MM.1S (cell line): ENCODE measurements at regions not wholly inside any gene's neighbourhood (a gene's known extent, or its start where the extent isn't known, plus 50 kb on each side); places are given as distances from the start of the nearest gene placed in this dataset.

Experiments used
- DNase-seq: peaks from one replicate; pipeline ENCODE4 v3.0.0-alpha.2; 2015
- H2AFZ ChIP-seq: fragments of 300-600 bp; sonication (generic); 2 replicates; pipeline ENCODE4 v1.6.0; 2016; ENCODE audit warnings: antibody characterized with exemption, low read length
- H3F3A ChIP-seq: fragments of 300-600 bp; sonication (generic); 2 replicates; pipeline ENCODE4 v1.6.1; 2016; ENCODE audit warnings: mild to moderate bottlenecking, antibody characterized with exemption, low read length, moderate library complexity, mixed read lengths; ENCODE audit not compliant: insufficient read depth
- H3K27ac ChIP-seq: fragments of 300-600 bp; sonication (generic); 2 replicates; pipeline ENCODE4 v1.5.1; 2016; ENCODE audit warnings: mild to moderate bottlenecking, low read length
- H3K27me3 ChIP-seq: fragments of 300-600 bp; sonication (generic); replicated peaks from 2 replicates; pipeline ENCODE4 v1.6.0; 2016; ENCODE audit warnings: low read length; ENCODE audit not compliant: insufficient read depth
- H3K36me3 ChIP-seq: fragments of 300-600 bp; sonication (generic); replicated peaks from 2 replicates; pipeline ENCODE4 v1.6.1; 2016; ENCODE audit warnings: mild to moderate bottlenecking, low read length, mixed read lengths; ENCODE audit not compliant: insufficient read depth
- H3K4me1 ChIP-seq: fragments of 300-600 bp; sonication (generic); 2 replicates; pipeline ENCODE4 v1.6.1; 2016; ENCODE audit warnings: low read length, mixed read lengths
- H3K4me2 ChIP-seq: fragments of 300-600 bp; sonication (generic); 2 replicates; pipeline ENCODE4 v1.6.0; 2016; ENCODE audit warnings: low read depth, low read length
- H3K4me3 ChIP-seq: fragments of 300-600 bp; sonication (generic); 2 replicates; pipeline ENCODE4 v1.5.1; 2016; ENCODE audit warnings: low read length, mixed read lengths
- H3K79me2 ChIP-seq: fragments of 300-600 bp; sonication (generic); 2 replicates; pipeline ENCODE4 v1.6.1; 2016; ENCODE audit warnings: mixed run types, low read length, mixed read lengths
- H3K9ac ChIP-seq: fragments of 300-600 bp; sonication (generic); 2 replicates; pipeline ENCODE4 v1.6.1; 2016; ENCODE audit warnings: low read length, mixed read lengths
- H3K9me2 ChIP-seq: fragments of 300-600 bp; sonication (generic); replicated peaks from 2 replicates; pipeline ENCODE4 v1.6.1; 2016; ENCODE audit warnings: mild to moderate bottlenecking, low read length, mixed read lengths; ENCODE audit not compliant: insufficient read depth
- H3K9me3 ChIP-seq: fragments of 300-600 bp; sonication (generic); replicated peaks from 2 replicates; pipeline ENCODE4 v1.6.1; 2016; ENCODE audit warnings: mild to moderate bottlenecking, low read length, mixed read lengths; ENCODE audit not compliant: insufficient read depth
- H4K20me1 ChIP-seq: fragments of 300-600 bp; sonication (generic); 2 replicates; pipeline ENCODE4 v1.6.1; 2016; ENCODE audit warnings: mild to moderate bottlenecking, low read length, moderate library complexity, mixed read lengths; ENCODE audit not compliant: insufficient read depth
- CTCF ChIP-seq: fragments of 300-600 bp; sonication (generic); IDR thresholded peaks from 2 replicates; pipeline ENCODE4 v1.5.1; 2016; ENCODE audit warnings: antibody characterized with exemption, low read length, mixed read lengths
- EZH2 ChIP-seq: fragments of 300-600 bp; sonication (generic); optimal IDR thresholded peaks from 2 replicates; pipeline ENCODE3; 2017; ENCODE audit warnings: low read depth, mild to moderate bottlenecking, antibody characterized with exemption, low read length, mixed read lengths
- EZH2phosphoT487 ChIP-seq: fragments of 300-600 bp; sonication (generic); IDR thresholded peaks from 2 replicates; pipeline ENCODE4 v1.6.1; 2018; ENCODE audit warnings: antibody characterized with exemption, low read length

DNA sequence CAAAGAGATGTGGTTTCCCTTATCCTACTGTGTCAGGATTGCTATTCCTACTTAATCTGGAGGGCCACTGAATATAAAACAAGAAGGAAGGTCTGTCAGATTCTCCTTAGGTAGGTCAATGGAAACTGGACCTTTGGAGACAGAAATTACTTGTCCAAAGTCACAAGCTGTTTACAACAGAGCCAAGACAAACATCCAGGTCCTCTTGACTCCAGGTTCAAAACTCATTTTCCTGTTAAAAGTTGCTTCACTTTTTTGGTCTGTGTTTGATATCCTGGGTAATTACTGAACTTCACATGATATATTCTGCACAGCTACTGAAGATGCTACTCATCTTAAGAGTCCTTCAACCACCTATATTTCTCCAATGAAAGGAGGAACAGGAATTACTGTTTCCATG, 81.2 kb upstream of the ARHGAP32 start:
- Histone ChIP-seq H3K27me3 (no peaks in the 10 kb centered on the region), H3K79me2 (peaks cover 57% of the 10 kb centered on the region), H3K4me1 (peaks cover 10% of the 10 kb centered on the region; the same call in 1 of the 2 replicates), H3K9ac (no peak overlapping the region), H3F3A (no peaks in the 10 kb centered on the region), H3K4me2 (no peak overlapping the region), H3K9me3 (no peaks in the 10 kb centered on the region), H3K9me2 (no peaks in the 10 kb centered on the region), H3K4me3 (no peak overlapping the region), H3K27ac (no peak overlapping the region), H3K36me3 (no peaks in the 10 kb centered on the region), H2AFZ (no peak overlapping the region), H4K20me1 (no peaks in the 10 kb centered on the region)
- DNase-seq = no peak
- TF ChIP-seq CTCF = no peak
- no peak for TF ChIP-seq EZH2
- TF ChIP-seq EZH2phosphoT487 = no peak

- Histone ChIP-seq H3K4me1 (peaks cover 10% of the 10 kb centered on the region; the same call in 1 of the 2 replicates), H3K27me3 (no peaks in the 10 kb centered on the region), H3K79me2 (peaks cover 35% of the 10 kb centered on the region), H3K27ac (no peak overlapping the region), H4K20me1 (no peaks in the 10 kb centered on the region), H3K36me3 (no peaks in the 10 kb centered on the region), H3K4me3 (no peak overlapping the region), H3K9me3 (no peaks in the 10 kb centered on the region), H3K4me2 (no peak overlapping the region), H3F3A (no peaks in the 10 kb centered on the region), H3K9ac (no peak overlapping the region), H2AFZ (no peak overlapping the region), H3K9me2 (no peaks in the 10 kb centered on the region)
- TF ChIP-seq EZH2phosphoT487 (no peak), EZH2 (no peak), CTCF (no peak)
- DNase-seq = no peak
These were observed 78.9 kb upstream of the ARHGAP32 start for GRCh38 chr11:129271030-129271429.

DNA sequence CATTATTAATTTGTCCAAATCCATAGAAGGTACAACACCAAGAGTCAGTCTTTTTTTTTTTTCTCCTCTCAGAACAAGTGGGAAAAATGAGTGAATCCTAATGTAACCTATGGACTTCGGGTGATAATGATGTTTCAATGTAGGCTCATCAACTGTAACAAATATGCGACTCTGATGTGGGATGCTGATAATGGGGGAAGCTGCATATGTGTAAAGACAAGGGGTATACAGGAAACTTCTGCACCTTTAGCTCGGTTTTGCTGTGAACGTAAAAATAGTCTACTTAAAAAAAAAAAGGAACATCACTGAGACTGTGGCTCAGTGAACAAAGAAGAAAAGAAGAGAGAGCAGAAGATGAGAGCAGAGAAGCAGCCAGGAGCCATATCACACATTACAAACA, 78.3 kb upstream of the ARHGAP32 start:
- H3K4me2 ChIP-seq = no peak overlapping the region
- H3K27ac ChIP-seq = no peak overlapping the region
- no peak for DNase-seq
- no peaks in the 10 kb centered on the region for H4K20me1 ChIP-seq
- no peaks in the 10 kb centered on the region for H3F3A ChIP-seq
- H3K9me3 ChIP-seq = no peaks in the 10 kb centered on the region
- H3K36me3 ChIP-seq = no peaks in the 10 kb centered on the region
- H3K4me3 ChIP-seq = no peak overlapping the region
- peaks cover 29% of the 10 kb centered on the region for H3K79me2 ChIP-seq
- TF ChIP-seq EZH2phosphoT487 = no peak
- no peak for TF ChIP-seq EZH2
- TF ChIP-seq CTCF = no peak
- no peaks in the 10 kb centered on the region for H3K27me3 ChIP-seq
- no peaks in the 10 kb centered on the region for H3K9me2 ChIP-seq
- H3K9ac ChIP-seq = no peak overlapping the region
- peaks cover 10% of the 10 kb centered on the region; the same call in 1 of the 2 replicates for H3K4me1 ChIP-seq
- no peak overlapping the region for H2AFZ ChIP-seq

DNA sequence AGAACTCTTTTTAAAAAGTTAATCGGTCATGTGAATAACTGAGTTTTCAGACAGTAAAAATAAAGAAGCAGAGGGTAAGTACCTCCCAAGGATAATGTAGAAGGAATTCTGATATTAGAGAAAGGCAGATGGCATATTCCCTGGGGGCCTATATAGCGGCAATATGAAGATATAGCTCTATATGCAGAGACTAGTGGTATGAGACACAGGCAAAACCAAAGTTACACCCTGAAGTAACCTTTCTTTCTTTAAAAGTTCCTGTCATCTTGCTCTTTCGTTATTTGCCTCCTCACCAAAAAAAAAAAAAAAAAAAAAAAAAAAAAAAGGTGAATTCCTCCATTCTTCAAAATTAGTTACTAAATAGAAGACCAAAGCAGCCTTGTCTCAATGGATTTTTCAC, 76.2 kb upstream of the ARHGAP32 start:
- DNase-seq = no peak
- Histone ChIP-seq H3K79me2 (peaks cover 21% of the 10 kb centered on the region), H3K4me2 (no peak overlapping the region), H3K27me3 (no peaks in the 10 kb centered on the region), H3K4me3 (no peak overlapping the region), H3K4me1 (peaks cover under 1% of the 10 kb centered on the region; the same call in 1 of the 2 replicates), H3K9me2 (no peaks in the 10 kb centered on the region), H4K20me1 (no peaks in the 10 kb centered on the region), H3K27ac (no peak overlapping the region), H3K9ac (no peak overlapping the region), H3K9me3 (no peaks in the 10 kb centered on the region), H3K36me3 (no peaks in the 10 kb centered on the region), H2AFZ (no peak overlapping the region), H3F3A (no peaks in the 10 kb centered on the region)
- no peak for TF ChIP-seq EZH2phosphoT487
- no peak for TF ChIP-seq CTCF
- TF ChIP-seq EZH2 = no peak
